ENCODE measurements at regions not wholly inside any gene's neighbourhood (a gene's known extent, or its start where the extent isn't known, plus 50 kb on each side); places are given as distances from the start of the nearest gene placed in this dataset.

GRCh38 chrX:81556880-81557279 lies 355.0 kb downstream of the SH3BGRL start:
- no peak overlapping the region for H3K4me3 ChIP-seq
- H3K4me1 ChIP-seq (replicated peaks in 1 of 2), result no peaks in the 10 kb centered on the region
- TF ChIP-seq CTCF (IDR thresholded peaks at IDR 0.05) (no peak), POLR2A (IDR thresholded peaks at IDR 0.05) (no peak)
- no peak for DNase-seq
- no peak overlapping the region for H3K27ac ChIP-seq
- no peaks in the 10 kb centered on the region for H3K36me3 ChIP-seq (replicated peaks in 1 of 2)
- H3K9me3 ChIP-seq (replicated peaks in 1 of 3), result no peaks in the 10 kb centered on the region
- H3K27me3 ChIP-seq, result peaks cover 4% of the 10 kb centered on the region
- intact Hi-C loops (cut with DNase I), result no loop called here
- 84 to 97% (median 92%) methylated on average over 4 of the region's 4 CpGs for WGBS, 4 donors

GRCh38 chrX:81564851-81565250 lies 362.9 kb downstream of the SH3BGRL start:
- Histone ChIP-seq H3K4me3 (no peak overlapping the region), H3K4me1 (replicated peaks in 1 of 2) (no peaks in the 10 kb centered on the region), H3K9me3 (replicated peaks in 1 of 3) (no peaks in the 10 kb centered on the region), H3K27me3 (no peaks in the 10 kb centered on the region), H3K36me3 (replicated peaks in 1 of 2) (no peaks in the 10 kb centered on the region), H3K27ac (no peak overlapping the region)
- WGBS, 4 donors, result 35 to 72% (median 61%) methylated on average over 2 of the region's 2 CpGs
- no peak for DNase-seq
- TF ChIP-seq POLR2A (IDR thresholded peaks at IDR 0.05) (no peak), CTCF (IDR thresholded peaks at IDR 0.05) (no peak)
- intact Hi-C loops (cut with DNase I), result no loop called here

GRCh38 chrX:81577028-81577427 lies 375.1 kb downstream of the SH3BGRL start:
- intact Hi-C loops (cut with DNase I), result no loop called here
- whole genome bisulfite sequencing, 4 donors, result 96% methylated on average over 1 of the region's 1 CpG; no CpG with 5 or more reads in 2 of the 4 donors
- H3K27ac ChIP-seq, result no peak overlapping the region

GRCh38 chrX:81586096-81586495 lies 384.2 kb downstream of the SH3BGRL start:
- Histone ChIP-seq H3K27me3 (no peaks in the 10 kb centered on the region), H3K36me3 (replicated peaks in 1 of 2) (no peaks in the 10 kb centered on the region), H3K4me1 (replicated peaks in 1 of 2) (no peaks in the 10 kb centered on the region), H3K27ac (no peak overlapping the region), H3K4me3 (no peak overlapping the region), H3K9me3 (replicated peaks in 1 of 3) (no peaks in the 10 kb centered on the region)
- 6 to 20% (median 14%) methylated on average over 1 of the region's 1 CpG for WGBS, 4 donors
- TF ChIP-seq CTCF (IDR thresholded peaks at IDR 0.05) (no peak), POLR2A (IDR thresholded peaks at IDR 0.05) (no peak)
- DNase-seq, result no peak
- intact Hi-C loops (cut with DNase I), result no loop called here

More at GRCh38 chrX:81577028-81577427, 375.1 kb downstream of the SH3BGRL start:
- DNase-seq, result no peak
- Histone ChIP-seq H3K36me3 (replicated peaks in 1 of 2) (no peaks in the 10 kb centered on the region), H3K9me3 (replicated peaks in 1 of 3) (no peaks in the 10 kb centered on the region), H3K27me3 (no peaks in the 10 kb centered on the region), H3K4me1 (replicated peaks in 1 of 2) (no peaks in the 10 kb centered on the region), H3K4me3 (no peak overlapping the region)
- TF ChIP-seq POLR2A (IDR thresholded peaks at IDR 0.05), result no peak
- TF ChIP-seq CTCF (IDR thresholded peaks at IDR 0.05), result no peak

Data from adrenal gland (tissue), 9 donors.